ENCODE measurements at regions not wholly inside any gene's neighbourhood (a gene's known extent, or its start where the extent isn't known, plus 50 kb on each side); places are given as distances from the start of the nearest gene placed in this dataset.
A peak's percentile ranks its signal among the peaks of the same experiment; 100 is the strongest.

DNA sequence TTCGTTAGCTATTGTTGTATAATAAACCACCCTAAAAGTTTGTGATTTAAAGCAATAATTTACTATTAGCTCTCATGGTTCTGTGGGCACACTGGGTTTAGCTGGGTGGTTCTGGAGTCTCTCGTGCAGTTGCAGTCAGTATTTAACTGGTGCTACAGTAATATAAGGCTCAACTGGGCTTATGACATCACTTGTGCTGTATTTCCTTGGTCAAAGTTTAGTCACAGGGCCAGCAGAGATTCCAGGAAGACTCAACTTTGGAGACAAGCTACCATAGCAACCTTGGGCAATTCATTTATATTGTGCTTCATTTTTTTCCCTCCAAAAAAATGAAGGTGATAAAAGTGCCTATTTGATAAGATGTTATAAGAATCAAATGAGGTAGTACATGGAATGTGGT is 204.2 kb upstream of the GUCY1A2 start:
- no peak for ATAC-seq
- DNase-seq (ENCODE audit: low spot score), result no peak

DNA sequence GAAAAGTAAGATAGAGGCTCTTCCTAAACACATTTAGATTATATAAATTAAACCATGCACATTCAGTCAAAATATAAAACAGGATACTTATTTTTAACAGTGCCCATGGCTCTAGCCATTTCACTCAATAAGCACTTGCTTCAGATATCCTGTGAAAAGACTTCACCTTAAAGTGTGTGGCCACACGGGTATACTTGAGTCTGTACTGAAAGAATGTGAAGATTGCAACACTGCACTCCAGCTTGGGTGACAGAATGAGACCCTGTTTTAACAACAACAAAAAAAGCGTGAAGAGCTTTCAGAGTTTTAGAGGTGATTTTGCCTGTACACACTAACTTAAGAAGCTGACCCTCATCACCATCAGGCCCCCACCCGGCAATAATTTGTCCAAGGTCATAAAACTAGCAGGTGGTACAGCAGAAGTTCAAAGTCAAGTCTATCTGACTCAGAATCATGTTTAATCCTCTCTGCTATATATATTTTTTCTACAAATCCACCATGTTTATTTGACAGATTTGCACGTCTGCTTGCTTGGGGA is 203.5 kb upstream of the GUCY1A2 start:
- no peak for DNase-seq (ENCODE audit: low spot score)
- ATAC-seq, result no peak

DNA sequence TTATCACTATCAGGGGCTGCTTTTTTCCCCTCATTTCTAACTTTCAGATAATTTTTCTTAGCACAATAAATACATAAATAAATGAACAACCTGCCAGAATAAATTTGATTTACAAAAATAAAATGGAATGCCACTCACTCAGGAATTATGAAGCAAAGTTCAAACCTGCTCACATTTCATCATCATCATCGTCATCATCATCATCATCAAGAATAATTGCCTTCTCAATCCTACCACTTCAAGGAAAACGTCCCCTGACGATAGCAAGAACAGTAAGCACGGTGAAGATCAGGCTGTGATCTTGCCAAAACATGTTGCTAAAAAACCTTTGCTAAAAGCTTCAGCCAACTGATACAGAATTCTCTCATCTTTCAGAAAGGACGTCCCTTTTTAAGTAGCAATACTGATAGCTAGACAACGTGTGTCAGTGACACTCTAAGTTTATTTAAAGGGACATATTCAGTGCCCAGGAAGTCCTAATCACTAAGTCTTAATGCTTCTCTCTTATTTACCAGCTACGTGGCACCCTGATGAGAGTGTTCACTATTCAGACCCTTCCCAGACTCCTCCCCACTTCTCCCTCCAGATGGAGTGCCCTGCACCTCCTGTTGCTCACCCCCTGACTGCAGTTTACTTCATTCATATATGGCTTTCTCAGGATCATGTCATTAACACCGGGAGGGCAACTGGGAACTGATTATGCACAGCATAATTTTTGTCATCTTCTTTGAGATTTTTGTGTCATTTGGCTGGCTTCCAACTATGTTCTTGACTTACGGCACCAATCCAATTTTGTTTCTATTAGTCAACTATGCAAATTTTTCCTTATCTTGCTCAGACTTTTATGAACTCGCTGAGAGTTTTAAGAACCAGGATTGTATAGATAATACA is 200.1 kb upstream of the GUCY1A2 start:
- no peak for DNase-seq (ENCODE audit: low spot score)
- ATAC-seq, result no peak

DNA sequence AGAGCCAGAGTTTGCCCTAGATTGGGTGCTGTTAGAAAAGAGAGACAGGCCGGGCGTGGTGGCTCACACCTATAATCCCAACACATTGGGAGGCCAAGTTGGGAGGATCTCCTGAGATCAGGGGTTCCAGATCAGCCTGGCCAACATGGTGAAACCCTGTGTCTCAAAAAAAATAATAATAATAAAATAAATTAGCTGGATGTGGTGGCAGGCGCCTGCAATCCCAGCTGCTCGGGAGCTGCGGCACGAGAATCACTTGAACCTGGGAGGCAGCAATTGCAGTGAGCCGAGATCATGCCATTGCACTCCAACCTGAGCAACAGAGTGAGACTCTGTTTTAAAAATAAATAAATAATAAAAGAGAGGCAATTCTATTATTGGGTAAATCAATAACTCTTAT is 199.2 kb upstream of the GUCY1A2 start:
- no peak for ATAC-seq
- DNase-seq (ENCODE audit: low spot score), result no peak

DNA sequence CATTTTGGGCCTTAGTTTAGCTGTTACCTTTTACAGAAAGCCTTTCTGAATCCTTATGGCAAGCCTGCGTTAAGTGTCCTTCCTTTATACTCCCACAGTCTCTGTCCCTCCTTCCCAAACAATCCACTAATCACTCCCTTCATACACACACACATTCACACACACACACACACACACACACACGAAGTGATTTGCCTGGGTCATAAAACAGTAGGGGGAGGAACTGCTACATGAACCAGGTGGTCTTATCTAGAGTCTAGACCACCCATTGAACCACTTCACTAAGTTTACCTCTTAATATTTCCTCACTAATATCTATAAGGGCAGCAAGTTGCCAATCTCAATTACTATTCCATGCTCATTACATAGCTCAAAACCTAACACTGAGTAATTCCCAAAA is 196.7 kb upstream of the GUCY1A2 start:
- ATAC-seq (no peak), DNase-seq (ENCODE audit: low spot score) (no peak)

DNA sequence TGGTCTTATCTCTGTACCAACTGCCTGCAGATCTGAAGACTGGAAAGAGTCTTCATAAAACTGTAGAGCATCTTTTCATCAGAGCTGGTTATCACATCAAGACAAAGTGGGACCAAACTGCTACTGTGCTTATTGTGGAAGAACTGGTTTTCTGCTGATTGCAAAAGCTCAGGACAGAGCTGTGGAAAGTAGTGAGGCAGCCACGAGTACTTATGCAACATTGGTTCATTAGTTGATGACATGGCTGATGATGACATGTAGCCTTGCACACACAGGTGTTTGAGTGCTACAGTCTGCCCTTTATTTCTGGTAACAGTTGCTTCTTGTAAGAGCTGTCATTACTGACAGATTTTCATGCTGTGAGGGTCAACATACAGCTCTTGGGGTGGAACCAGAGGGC is 185.4 kb upstream of the GUCY1A2 start:
- ATAC-seq, result no peak
- no peak for DNase-seq (ENCODE audit: low spot score)

DNA sequence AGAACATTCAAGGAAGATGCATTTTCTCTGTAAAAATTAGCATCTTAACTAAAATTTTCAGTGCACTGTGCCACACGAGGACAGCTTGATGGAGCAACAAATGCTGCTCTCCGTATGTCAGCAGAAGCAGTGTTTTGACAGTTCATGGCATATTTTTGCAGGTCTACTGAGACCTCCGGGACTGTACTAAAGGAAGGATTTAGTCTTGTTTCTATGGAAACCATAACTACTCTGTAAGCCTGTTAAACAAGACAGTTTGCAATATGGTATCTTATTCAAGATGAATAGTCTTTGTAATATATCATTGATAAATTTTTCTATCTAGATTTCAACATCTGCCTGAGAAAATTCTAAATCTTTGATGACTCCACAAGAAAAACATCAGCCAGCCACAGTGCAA is 184.0 kb upstream of the GUCY1A2 start:
- no peak for ATAC-seq

DNA sequence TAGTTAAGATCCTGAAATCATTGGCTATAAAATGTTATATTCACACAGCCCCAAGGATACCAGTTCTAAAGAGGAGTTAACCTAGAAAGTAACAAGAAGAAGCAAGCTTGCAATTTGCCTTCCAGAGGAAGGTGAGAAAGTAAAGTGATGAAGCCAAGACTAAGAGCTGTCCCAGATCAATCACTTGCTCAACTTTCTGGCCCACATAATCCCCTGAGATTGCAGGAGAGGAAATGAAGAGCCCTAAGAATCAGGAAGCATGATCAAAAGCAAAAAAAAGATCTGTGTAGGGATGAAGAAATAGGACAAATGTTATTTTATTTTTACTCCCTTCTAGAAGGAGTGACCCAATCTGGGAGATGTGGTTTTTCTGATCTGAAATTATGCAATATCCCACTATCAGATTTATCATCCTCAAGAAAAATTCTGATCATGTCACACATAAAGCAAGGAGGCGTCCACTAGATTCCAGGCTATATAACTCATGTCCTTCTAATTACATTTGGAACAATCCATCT is 180.3 kb upstream of the GUCY1A2 start:
- ATAC-seq, result no peak
- DNase-seq (ENCODE audit: low spot score), result no peak

More for the DNA sequence above, 184.0 kb upstream of the GUCY1A2 start:
- no peak for DNase-seq (ENCODE audit: low spot score)

DNA sequence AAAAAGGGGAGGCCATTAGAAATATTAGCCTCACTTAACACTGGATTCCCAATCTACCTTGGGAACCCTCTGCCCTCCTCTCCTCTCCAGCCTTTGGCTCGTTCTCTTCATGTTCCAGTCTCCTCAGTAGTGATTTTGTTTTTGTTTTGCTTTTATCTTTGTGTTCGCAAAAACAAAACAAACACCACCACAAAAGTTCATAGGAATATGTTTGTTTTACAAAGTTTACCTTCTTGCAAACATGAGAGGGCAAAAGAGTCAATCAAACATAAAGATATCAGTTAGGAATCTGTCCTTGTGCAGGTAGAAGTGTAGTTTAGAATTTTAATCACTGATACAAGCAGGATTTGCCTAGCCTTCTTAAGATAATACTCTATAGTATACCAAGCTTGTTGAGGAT is 179.7 kb upstream of the GUCY1A2 start:
- DNase-seq (ENCODE audit: low spot score), result no peak
- ATAC-seq, result no peak

DNA sequence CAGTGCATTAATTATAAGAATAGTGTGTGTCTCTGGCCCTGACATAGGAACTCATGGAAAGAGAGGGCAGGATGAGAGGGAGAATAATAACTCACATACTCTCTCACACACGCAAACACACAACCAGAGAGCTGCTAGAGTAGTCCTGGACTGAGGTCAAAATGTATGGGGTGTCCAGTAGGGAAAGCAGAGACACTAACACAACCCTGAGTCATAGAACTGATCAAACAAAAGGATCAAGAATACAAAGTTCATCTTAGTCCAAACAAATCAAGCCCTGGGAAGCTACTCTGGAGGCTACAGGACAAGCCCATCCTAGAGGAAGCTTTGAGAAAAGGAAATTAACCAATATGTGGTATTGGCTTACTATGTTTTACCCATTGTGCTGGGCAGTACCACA is 178.5 kb upstream of the GUCY1A2 start:
- peak; percentile 55 for ATAC-seq
- DNase-seq (ENCODE audit: low spot score), result no peak

DNA sequence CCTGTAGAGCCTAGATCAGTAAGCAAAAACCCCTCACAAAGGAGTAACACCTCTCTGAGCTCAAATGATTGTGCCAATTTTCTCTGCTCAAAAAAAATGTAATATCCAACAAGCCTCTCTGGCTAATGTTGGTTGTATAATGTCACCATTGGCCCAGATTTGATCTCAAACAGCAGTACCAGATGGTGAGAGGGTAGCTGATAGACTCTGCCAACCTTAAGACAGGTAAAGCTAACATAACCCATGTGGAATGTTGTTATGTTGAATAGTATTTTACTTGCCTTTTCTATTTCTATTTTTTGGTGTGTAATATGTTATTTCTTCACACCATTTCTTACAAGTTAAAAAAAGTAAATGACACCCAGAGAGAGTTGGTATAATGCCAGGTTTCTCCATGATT is 166.7 kb upstream of the GUCY1A2 start:
- ATAC-seq, result no peak

DNA sequence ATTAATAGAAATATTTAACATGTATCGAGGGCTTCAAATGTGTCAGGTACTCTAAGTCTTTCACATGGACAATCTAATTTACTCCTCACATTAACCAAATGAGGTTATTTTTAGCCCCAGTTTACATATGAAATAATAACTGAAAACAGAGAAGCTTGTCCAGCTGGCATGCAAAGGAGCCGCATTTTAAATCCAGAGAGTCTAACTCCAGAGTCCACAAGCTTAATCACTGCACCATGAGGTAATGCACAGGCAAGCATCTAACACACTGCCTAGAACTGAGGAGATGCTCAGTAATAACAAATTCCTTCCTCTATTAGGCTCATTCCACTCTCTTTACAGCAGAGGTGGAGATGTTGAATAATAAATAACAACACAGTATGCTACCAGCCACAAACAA is 165.7 kb upstream of the GUCY1A2 start:
- DNase-seq (ENCODE audit: low spot score) (no peak), ATAC-seq (no peak)

More for the DNA sequence above, 166.7 kb upstream of the GUCY1A2 start:
- DNase-seq (ENCODE audit: low spot score), result no peak

DNA sequence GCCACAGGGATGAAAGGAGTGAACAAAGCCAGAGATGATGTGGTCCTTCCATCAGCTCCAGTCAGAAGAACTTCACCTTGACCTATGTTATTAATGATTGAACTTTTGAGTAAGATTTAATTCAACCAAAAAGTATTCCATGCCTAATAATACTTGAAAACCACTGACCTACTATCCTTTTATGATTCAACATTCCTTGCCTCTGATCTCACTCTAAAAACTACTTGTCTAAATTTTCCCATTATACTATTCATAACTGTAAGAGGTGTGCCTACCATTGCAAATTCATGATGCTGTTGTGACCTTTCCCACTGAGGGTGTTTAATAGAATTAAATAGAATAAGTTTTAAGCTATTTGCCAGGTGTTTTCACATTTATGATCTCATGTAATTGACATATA is 164.7 kb upstream of the GUCY1A2 start:
- DNase-seq (ENCODE audit: low spot score) (no peak), ATAC-seq (no peak)

DNA sequence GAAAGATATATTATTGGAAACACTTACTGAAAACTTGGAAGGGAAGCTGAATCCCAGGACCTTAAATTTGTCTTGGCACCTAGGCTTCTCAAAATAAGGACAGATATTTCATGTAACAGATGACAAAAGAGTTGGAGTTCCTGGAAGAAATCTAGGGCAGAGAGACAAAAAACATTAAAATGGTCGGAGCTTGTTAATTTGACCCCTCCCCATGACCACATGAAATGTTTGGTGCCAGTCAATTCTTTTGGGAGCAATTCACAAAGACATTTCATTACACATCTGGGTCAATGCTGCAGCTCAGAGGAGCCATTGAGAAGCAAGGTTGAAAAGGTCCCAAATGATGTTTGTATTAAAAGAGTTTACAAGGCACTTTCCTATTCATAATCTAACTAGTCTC is 162.0 kb upstream of the GUCY1A2 start:
- DNase-seq (ENCODE audit: low spot score) (no peak), ATAC-seq (no peak)

DNA sequence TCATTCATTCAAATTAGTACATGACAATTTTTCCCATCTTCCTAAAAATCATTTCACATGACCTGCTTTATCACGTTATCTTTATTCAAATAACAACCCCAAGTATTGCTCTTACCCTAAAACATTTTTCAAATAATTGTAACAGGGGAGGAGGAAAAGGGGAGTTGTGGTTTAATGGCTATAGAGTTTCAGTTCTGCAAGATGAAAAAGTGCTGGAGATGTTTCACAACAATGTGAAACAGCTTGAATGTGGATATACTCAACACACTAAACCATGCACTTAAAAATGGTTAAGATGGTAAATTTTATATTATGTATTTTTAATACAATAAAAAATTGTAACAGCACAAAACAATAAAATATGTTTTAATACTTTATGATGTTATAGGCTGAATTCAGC is 161.6 kb upstream of the GUCY1A2 start:
- ATAC-seq (no peak), DNase-seq (ENCODE audit: low spot score) (no peak)

DNA sequence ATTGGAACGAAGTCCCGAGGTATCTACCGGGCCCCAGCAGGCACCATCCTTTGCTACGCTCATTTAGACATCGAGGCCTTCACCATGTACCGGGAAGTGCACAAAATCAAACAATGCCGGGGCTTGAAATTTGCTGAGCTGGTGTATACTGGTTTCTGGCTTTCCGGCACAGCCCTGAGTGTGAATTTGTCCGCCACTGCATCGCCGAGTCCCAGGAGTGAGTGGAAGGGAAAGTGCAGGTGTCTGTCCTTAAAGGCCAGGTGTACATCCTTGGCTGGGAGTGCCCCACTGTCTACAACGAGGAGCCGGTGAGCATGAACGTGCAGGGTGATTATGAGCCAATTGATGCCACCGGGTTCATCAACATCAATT is 158.8 kb upstream of the GUCY1A2 start:
- DNase-seq (ENCODE audit: low spot score), result no peak
- no peak for ATAC-seq

DNA sequence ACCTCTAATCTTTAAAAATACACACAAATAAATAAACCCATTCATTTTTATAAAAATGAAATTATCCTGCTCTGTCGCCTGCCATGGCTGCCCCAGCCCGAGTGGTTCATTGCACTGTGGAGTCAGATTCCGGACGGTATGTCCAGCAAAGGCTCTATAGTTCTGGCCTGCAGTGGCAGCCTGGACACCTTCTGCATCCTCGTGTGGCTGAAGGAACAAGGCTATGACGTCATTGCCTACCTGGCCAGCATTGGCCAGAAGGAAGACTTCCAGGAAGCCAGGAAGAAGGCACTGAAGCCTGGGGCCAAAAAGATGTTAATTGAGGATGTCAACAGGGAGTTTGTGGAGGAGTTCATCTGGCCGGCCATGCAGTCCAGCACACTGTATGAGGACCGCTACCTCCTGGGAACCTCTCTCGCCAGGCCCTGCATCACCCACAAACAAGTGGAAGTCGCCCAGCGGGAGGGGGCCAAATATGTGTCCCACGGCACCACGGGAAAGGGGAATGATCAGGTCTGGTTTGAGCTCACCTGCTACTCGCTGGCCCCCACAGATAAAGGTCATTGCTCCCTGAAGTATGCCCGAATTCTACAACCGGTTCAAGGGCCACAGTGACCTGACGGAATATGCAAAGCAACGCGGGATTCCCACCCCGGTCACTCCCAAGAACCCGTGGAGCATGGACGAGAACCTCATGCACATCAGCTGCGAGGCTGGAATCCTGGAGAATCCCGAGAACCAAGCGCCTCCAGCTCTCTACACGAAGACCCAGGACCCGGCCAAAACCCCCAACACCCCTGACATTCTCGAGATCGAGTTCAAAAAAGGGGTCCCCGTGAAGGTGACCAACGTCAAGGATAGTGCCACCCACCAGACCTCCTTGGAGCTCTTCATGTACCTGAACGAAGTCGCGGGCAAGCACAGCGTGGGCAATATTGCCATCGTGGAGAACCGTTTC is 158.2 kb upstream of the GUCY1A2 start:
- DNase-seq (ENCODE audit: low spot score) (no peak), ATAC-seq (no peak)

DNA sequence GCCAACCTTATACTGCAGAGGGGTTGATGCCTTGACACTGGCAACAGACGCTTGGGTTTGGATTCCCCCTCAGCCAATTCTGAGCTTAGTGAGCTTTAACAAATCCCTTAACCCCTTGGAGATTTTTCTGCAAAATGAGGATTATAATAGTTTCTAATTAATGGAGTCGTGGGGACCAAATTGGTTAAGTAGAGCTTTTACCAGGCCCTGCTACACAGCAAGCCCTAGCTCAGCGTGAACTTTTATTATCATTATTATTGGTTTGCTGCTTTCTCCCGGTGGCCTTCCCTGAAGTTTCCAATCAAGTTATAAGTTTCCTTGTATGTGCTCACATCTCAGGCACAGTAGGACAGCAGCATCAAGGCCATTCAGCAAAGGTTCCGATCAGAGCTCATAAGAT is 156.6 kb upstream of the GUCY1A2 start:
- DNase-seq (ENCODE audit: low spot score), result no peak
- ATAC-seq, result no peak

DNA sequence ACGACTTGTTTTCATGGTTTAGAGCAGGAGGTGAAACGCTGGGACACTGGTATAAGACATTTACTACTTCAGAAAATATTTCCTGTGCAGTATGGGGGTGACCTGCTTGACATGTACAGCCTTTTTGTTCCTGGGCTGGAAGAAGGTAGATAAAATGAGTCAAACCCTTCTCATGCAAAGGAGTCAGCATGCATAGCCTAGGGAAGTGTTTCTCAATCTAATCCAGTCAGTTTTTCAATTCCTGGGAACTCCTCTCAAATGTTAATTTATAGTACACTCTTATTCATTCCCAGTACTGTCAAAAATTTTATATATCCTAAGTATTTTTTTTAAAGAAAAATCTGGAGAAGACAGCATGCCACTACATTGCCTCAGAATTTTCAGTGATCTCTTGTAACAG is 154.7 kb upstream of the GUCY1A2 start:
- ATAC-seq, result no peak
- DNase-seq (ENCODE audit: low spot score), result no peak

DNA sequence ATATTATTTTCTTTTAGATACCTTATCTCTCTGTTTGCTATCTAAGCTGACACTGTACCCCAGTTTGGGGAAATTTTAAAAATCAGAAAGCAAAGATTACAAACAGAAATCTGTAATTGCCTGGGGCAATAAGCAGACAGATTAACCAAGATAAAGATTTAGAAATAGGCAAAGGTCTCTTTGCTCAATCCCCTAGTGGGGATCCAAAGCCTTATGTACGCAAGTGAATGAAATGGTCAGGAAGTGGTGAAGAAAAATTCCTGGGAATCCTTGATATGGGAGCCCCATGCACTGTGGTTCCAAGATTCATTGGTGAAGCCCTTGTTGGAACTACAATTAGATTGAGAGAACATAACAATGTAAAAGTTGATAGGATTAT is 139.5 kb upstream of the GUCY1A2 start:
- DNase-seq (ENCODE audit: low spot score) (no peak), ATAC-seq (peak; percentile 75)

DNA sequence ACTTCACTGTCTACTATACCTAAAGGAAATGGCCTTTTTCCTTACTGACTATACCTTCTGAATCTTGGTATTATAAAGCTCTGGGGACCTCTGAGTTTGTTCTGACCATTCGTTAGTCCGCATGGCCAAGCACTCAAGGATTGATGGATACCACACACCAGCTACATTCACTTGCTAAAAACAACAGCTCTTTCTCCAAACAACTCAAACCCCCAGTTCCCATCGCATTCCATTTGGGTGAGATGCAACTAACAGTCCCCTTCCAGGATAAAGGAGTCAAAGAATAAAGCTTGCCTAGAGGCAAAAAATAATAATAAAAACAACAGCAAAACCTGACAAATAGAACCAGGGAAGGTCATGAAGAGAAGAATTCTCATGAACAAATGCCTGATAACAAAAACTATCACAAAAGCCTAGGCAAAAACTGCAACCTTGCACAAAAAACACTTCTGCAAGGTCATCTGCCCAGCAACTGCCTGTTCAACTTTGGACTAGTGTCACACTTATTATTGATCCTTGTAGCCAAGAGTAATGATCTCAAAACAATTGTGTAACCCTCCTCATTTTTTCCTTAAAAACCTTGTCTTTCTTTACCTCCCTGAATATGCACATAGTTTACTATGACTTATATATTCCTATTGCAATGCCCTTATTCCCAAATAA is 139.0 kb upstream of the GUCY1A2 start:
- ATAC-seq (peak; percentile 85), DNase-seq (ENCODE audit: low spot score) (no peak)

All from left lobe of liver (tissue), 2 donors.